ENCODE measurements at regions not wholly inside any gene's neighbourhood (a gene's known extent, or its start where the extent isn't known, plus 50 kb on each side); places are given as distances from the start of the nearest gene placed in this dataset.

DNA sequence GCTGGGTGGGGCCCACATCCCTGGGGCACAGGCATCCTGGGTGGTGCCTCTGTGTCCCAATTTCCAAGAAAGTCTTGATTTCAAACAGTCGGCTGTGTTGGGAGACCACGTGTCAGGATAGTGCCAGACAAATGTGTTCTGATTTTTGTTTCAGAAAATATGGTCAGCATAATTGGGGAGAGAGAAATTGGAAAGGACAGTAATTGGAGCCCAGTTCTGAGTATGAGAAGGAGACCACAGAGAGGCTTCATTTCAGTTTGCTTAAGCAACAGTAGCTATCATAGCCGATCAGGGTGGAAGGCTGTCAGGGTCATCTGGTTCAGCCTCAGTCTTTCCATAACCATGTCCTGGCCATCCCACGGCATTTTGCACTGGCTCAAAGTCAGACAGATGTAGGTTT is 220.7 kb downstream of the CDC5L start:
- no peak for DNase-seq (ENCODE audit: low spot score)

GRCh38 chr6:44609051-44609612 is 221.6 kb downstream of the CDC5L start:
- DNase-seq (ENCODE audit: low spot score), result no peak

- no peak for DNase-seq (ENCODE audit: low spot score)
Measured at GRCh38 chr6:44614396-44614795, 226.9 kb downstream of the CDC5L start.

GRCh38 chr6:44615621-44616020 is 228.1 kb downstream of the CDC5L start:
- DNase-seq (ENCODE audit: low spot score), result no peak

DNA sequence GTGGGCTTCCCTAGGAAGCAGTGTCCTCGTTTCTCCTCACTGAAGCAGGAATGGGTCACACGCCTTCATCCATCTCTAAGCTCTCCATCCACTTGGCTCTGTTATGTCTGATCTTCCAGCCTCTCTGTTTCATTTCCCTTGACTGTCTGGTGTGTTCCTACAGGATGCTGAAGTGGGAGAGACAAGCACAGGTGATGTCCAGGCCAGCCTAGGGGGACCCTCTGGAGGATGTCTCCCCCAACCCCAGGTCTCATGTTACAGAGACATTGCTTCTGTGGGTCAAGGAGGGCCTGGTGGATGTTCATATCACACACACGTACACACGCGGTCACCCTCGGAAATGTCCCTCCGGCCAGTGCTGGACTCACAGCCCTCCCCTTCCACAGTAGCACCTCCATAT is 229.9 kb downstream of the CDC5L start:
- no peak for DNase-seq (ENCODE audit: low spot score)

- no peak for DNase-seq (ENCODE audit: low spot score)
Measured at GRCh38 chr6:44618371-44618770, 230.9 kb downstream of the CDC5L start.

DNA sequence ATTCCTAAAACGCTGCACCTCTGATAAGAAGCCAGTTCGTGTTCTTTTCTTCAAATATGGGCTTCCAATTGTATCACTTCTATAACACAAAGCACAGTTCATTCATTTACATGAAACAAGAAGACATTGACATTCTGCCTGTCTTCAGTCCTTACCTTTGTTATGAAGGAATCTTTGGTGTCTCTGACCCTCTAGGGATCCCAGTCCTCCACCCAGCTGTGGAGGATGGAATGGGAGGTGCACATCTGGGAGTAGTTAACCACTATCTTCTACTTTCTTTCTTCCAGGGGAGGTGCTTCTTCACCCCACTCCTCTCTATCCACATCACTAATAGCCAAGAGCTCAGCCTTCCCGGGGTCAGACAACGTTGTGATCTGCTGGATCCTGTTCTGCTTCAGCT is 233.4 kb downstream of the CDC5L start:
- no peak for DNase-seq (ENCODE audit: low spot score)

- DNase-seq (ENCODE audit: low spot score), result no peak
Measured at GRCh38 chr6:44621846-44622245, 234.3 kb downstream of the CDC5L start.

GRCh38 chr6:44622555-44622954 is 235.0 kb downstream of the CDC5L start:
- no peak for DNase-seq (ENCODE audit: low spot score)

DNA sequence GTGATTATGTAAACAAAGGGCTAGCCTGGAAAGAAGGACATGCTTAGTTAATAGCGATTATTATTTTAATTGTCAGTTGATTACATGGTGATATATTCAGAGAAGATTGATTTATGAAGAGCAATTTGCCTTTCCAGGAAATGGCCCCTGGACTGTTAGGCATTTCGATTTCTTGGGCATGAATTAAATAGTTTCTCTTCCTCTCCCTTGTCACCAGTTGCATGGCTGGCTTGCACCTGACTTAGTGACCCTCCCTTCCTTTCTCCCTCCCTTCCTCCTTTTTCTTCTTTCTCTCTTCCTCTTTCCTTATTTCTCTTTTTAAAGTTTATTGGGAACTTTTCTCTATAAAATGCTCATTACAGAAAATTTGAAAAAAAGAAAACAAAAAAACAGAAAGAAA is 235.4 kb downstream of the CDC5L start:
- DNase-seq (ENCODE audit: low spot score), result no peak

DNA sequence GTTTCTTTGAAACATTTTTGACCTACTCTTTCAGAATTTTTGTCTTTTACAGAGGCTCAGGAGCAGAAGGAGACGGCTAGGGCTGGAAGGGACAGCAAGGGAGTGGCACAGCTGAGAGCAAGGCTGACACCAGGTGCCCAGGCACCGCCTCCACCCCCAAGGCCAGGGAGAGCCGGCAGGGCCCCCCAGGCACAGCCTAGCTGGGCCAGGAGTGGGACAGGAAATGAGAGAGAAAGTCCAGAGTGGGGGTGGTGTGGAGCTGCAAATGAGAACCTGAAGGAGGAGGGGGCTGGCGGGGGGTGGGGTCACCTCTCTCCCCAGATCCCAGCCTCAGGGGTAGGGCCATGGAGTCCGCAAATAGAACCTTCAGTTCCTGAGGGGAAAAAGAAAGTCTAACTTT is 236.7 kb downstream of the CDC5L start:
- DNase-seq (ENCODE audit: low spot score), result no peak

DNA sequence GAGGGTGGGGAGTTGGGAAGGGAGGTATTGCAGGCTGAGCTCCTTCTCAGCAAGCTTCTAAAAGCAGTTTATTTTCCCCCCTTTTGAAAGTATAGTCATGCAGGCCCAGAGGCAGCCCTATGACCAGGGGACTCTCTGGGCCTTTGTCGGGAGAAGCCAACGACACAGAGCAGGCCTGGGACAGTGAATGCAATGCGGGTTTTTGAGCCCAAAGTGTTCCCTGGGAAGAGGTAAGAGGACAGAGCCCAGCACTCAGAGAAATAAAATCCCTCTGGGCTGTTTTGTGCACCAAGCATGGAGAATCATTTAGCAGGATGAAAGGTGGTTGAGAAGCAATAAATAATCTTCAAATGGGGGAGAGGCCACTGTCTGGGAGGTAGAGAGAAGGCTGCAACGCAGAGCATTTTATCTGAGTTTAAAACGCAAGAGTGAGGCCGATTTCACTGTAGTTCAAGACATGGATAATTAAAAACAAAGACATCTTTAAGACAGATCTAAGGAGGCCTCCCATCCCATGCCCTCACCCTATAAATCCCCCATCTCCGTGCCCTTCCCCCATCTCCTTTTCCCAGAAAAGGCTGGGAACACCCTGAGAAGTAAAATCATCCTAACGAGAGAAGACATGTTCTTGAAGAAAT is 237.5 kb downstream of the CDC5L start:
- no peak for DNase-seq (ENCODE audit: low spot score)

GRCh38 chr6:44625996-44626395 is 238.5 kb downstream of the CDC5L start:
- DNase-seq (ENCODE audit: low spot score), result no peak

- DNase-seq (ENCODE audit: low spot score), result no peak
Measured at GRCh38 chr6:44626616-44627015, 239.1 kb downstream of the CDC5L start.

- DNase-seq (ENCODE audit: low spot score), result no peak
Measured at GRCh38 chr6:44627091-44627882, 239.8 kb downstream of the CDC5L start.

GRCh38 chr6:44627883-44628271 is 240.4 kb downstream of the CDC5L start:
- DNase-seq (ENCODE audit: low spot score), result no peak

- DNase-seq (ENCODE audit: low spot score), result no peak
Measured at GRCh38 chr6:44628347-44628746, 240.8 kb downstream of the CDC5L start.

DNA sequence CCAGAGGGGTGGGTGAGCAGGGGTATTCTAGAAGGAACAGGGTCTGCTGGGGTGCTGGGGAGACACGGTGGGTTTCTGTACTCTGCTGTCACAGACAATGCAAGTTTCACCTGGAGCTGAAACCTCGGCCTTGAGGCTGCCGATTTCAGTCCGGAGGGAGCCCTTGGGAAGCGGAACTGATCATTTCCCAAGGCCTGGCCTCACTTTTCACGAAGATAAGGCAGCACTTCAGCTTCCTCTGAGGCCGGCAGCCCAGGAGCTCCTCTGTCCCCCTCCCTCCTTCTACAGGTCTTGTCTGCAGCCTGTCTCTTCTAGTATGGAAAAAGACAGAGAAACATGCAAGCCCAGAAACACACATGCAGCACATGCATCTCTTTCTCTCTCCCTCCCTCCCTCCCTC is 242.1 kb downstream of the CDC5L start:
- no peak for DNase-seq (ENCODE audit: low spot score)

- peak; percentile 62 for DNase-seq (ENCODE audit: low spot score)
Measured at GRCh38 chr6:44630125-44631028, 242.9 kb downstream of the CDC5L start.

GRCh38 chr6:44631968-44632367 is 244.5 kb downstream of the CDC5L start:
- DNase-seq (ENCODE audit: low spot score), result no peak

- no peak for DNase-seq (ENCODE audit: low spot score)
Measured at GRCh38 chr6:44634321-44634720, 246.8 kb downstream of the CDC5L start.

- no peak for DNase-seq (ENCODE audit: low spot score)
Measured at GRCh38 chr6:44635486-44635885, 248.0 kb downstream of the CDC5L start.

All from kidney tubule cell (primary cell).